GM12878 (cell line): ENCODE measurements at regions not wholly inside any gene's neighbourhood (a gene's known extent, or its start where the extent isn't known, plus 50 kb on each side); places are given as distances from the start of the nearest gene placed in this dataset.

ENCODE experiments used
- ATAC-seq: fragments of 200-7000 bp; cut with Tn5 transposase; 3 replicates; pipeline ENCODE4 v1.9.1; 2020; ENCODE audit warnings: mild to moderate bottlenecking, moderate library complexity
- BruUV-seq: library from RNA; stranded (reverse); fragments of 400-500 nt; replicated peaks from 2 replicates; lab custom pipeline; 2021; lab: Mats Ljungman, UMichigan
- CTCF ChIA-PET: fragments of 300-600 bp; sonication (Branson Sonifier 250); formaldehyde crosslinking; extraction: SDS; loops from one replicate; lab custom pipeline; 2021; ENCODE audit warnings: inconsistent platforms; lab: Yijun Ruan, JAX
- POLR2A ChIA-PET: fragments of 350-600 bp; formaldehyde crosslinking; extraction: SDS; loops from one replicate; lab custom pipeline; 2021; ENCODE audit warnings: inconsistent platforms; lab: Charles Lee
- RAD21 ChIA-PET: fragments of 300-600 bp; sonication (Branson Sonifier 250); formaldehyde crosslinking; loops from one replicate; lab custom pipeline; 2023; ENCODE audit warnings: antibody characterized with exemption; ENCODE audit not compliant: unreplicated experiment; lab: Charles Lee
- SMC1A ChIA-PET: fragments of 300-600 bp; sonication (Branson Sonifier 250); formaldehyde crosslinking; loops from one replicate; lab custom pipeline; 2023; ENCODE audit not compliant: unreplicated experiment, uncharacterized antibody; lab: Charles Lee
- DNase-seq: peaks from one replicate; pipeline ENCODE4 v3.0.0-alpha.2; 2011; ENCODE audit warnings: low read depth, low spot score
- FAIRE-seq: peaks from 3 replicates; lab custom pipeline; 2011; peaks lifted over from hg19 to GRCh38; lab: Jason Lieb, UNC
- H2AFZ ChIP-seq: 2 replicates; pipeline ENCODE4 v1.6.0; 2011; ENCODE audit warnings: low read depth, low read length, control low read depth; ENCODE audit not compliant: control insufficient read depth
- H3K27ac ChIP-seq: 2 replicates; pipeline ENCODE4 v1.5.1; 2011; ENCODE audit warnings: control low read depth; ENCODE audit not compliant: control insufficient read depth, insufficient read depth
- H3K27me3 ChIP-seq, 2 experiments: replicated peaks in 1 of 2; 2 replicates each; pipeline versions ENCODE4 v1.6.0 to v1.6.1; 2011; ENCODE audit warnings: low read length in 1 of 2; ENCODE audit not compliant: control insufficient read depth in 2 of 2, insufficient read depth in 2 of 2
- H3K36me3 ChIP-seq, 2 experiments: 2 replicates each; pipeline ENCODE4 v1.5.1; 2011; ENCODE audit warnings: low read length in 1 of 2; ENCODE audit not compliant: control insufficient read depth in 2 of 2, insufficient read depth in 2 of 2
- H3K4me1 ChIP-seq: 2 replicates; pipeline ENCODE4 v1.6.1; 2011; ENCODE audit warnings: mild to moderate bottlenecking, low read length, moderate library complexity, mixed read lengths; ENCODE audit not compliant: control insufficient read depth, insufficient read depth
- H3K4me2 ChIP-seq: 2 replicates; pipeline ENCODE4 v1.6.0; 2011; ENCODE audit warnings: control low read depth; ENCODE audit not compliant: control insufficient read depth, insufficient read depth
- H3K4me3 ChIP-seq: fragments of 200-600 bp; sonication (generic); 2 replicates; pipeline ENCODE4 v1.5.1; 2016
- H3K79me2 ChIP-seq: 2 replicates; pipeline ENCODE4 v1.6.0; 2011; ENCODE audit warnings: low read length; ENCODE audit not compliant: control insufficient read depth, insufficient read depth
- H3K9ac ChIP-seq: 2 replicates; pipeline ENCODE4 v1.8.0; 2011; ENCODE audit warnings: low read length, control low read depth, mixed read lengths; ENCODE audit not compliant: control insufficient read depth, insufficient read depth
- H3K9me3 ChIP-seq: replicated peaks from 3 replicates; pipeline ENCODE4 v1.5.1; 2011; ENCODE audit warnings: mild to moderate bottlenecking, low read length; ENCODE audit not compliant: control insufficient read depth, insufficient read depth
- H4K20me1 ChIP-seq: 2 replicates; pipeline ENCODE4 v1.6.0; 2011; ENCODE audit not compliant: control insufficient read depth, insufficient read depth
- BCL11A ChIP-seq: IDR thresholded peaks from 2 replicates; pipeline ENCODE4 v1.6.1; 2011; ENCODE audit warnings: low read depth, low read length
- RAD51 ChIP-seq: fragments of 450-650 bp; IDR thresholded peaks from 2 replicates; pipeline ENCODE4 v1.6.1; 2016; ENCODE audit warnings: moderate library complexity, mild to moderate bottlenecking, inconsistent platforms
- TCF7 ChIP-seq: IDR thresholded peaks from 2 replicates; pipeline ENCODE4 v1.6.1; 2014; ENCODE audit warnings: antibody characterized with exemption, borderline replicate concordance
- YBX1 ChIP-seq: fragments of 450-650 bp; IDR thresholded peaks from 2 replicates; pipeline ENCODE4 v1.6.1; 2016; ENCODE audit warnings: antibody characterized with exemption
- in situ Hi-C: fragments of 300-500 bp; cut with MboI; formaldehyde crosslinking; loops from 9 replicates; pipeline ENCODE4 v1.14.3; 2018; ENCODE audit warnings: mixed read lengths
- intact Hi-C: fragments of 100-400 bp; cut with micrococcal nuclease; formaldehyde crosslinking; loops from one replicate; pipeline ENCODE4 v1.14.2; 2022; ENCODE audit not compliant: unreplicated experiment
- TF ChIP-seq, protein P1 (sequence below): fragments of 450-650 bp; formaldehyde crosslinking; IDR thresholded peaks from 2 replicates; pipeline ENCODE4 v1.5.0; 2022; ENCODE audit warnings: mild to moderate bottlenecking, missing genetic modification characterization
- TF ChIP-seq, protein P2 (sequence below): IDR thresholded peaks from 2 replicates; pipeline ENCODE4 v1.6.1; 2012; ENCODE audit warnings: improper control_type of control experiment, low read depth, low read length; ENCODE audit not compliant: insufficient replicate concordance
- TF ChIP-seq, protein P3 (sequence below): fragments of 450-650 bp; IDR thresholded peaks from 2 replicates; pipeline ENCODE4 v1.6.1; 2017; ENCODE audit warnings: low read depth, mild to moderate bottlenecking, moderate library complexity

DNA sequence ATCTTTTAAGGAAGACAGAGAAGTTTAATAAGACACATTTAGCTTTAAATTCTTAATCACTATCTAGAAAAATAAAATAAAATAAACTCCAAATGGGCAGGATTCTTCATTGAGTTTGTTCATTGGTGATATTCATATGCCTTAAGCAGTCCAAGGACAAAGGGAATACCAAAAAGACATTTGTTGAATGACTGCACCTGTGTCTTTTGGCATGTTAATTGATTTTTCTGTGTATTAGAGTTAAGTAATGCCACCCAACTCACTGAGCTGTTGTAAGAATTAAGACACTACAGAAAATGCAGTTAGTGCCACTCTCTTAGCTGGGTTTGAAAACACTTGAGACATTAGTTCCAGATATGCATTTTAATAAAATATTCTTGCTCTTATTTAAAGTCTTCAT, 683.6 kb upstream of the ROBO1 start:
- H4K20me1 ChIP-seq = no peaks in the 10 kb centered on the region
- in situ Hi-C loops = no loop called here
- H3K79me2 ChIP-seq = no peaks in the 10 kb centered on the region
- no peak overlapping the region for H2AFZ ChIP-seq
- intact Hi-C loops = no loop called here
- no TSS peak for BruUV-seq
- H3K4me3 ChIP-seq = no peak overlapping the region
- no peaks in the 10 kb centered on the region for H3K36me3 ChIP-seq
- FAIRE-seq (no peak), DNase-seq (no peak), ATAC-seq (no peak)
- ChIA-PET SMC1A (no interaction called here), CTCF (no interaction called here), RAD21 (no interaction called here), POLR2A (no interaction called here)
- no peak for TF ChIP-seq BCL11A
- no peak for TF ChIP-seq TCF7
- no peak for TF ChIP-seq RAD51
- TF ChIP-seq YBX1 = no peak
- TF ChIP-seq, protein P1, sequence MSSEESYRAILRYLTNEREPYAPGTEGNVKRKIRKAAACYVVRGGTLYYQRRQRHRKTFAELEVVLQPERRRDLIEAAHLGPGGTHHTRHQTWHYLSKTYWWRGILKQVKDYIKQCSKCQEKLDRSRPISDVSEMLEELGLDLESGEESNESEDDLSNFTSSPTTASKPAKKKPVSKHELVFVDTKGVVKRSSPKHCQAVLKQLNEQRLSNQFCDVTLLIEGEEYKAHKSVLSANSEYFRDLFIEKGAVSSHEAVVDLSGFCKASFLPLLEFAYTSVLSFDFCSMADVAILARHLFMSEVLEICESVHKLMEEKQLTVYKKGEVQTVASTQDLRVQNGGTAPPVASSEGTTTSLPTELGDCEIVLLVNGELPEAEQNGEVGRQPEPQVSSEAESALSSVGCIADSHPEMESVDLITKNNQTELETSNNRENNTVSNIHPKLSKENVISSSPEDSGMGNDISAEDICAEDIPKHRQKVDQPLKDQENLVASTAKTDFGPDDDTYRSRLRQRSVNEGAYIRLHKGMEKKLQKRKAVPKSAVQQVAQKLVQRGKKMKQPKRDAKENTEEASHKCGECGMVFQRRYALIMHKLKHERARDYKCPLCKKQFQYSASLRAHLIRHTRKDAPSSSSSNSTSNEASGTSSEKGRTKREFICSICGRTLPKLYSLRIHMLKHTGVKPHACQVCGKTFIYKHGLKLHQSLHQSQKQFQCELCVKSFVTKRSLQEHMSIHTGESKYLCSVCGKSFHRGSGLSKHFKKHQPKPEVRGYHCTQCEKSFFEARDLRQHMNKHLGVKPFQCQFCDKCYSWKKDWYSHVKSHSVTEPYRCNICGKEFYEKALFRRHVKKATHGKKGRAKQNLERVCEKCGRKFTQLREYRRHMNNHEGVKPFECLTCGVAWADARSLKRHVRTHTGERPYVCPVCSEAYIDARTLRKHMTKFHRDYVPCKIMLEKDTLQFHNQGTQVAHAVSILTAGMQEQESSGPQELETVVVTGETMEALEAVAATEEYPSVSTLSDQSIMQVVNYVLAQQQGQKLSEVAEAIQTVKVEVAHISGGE (CRISPR knock-in tag) = no peak
- TF ChIP-seq, protein P2, sequence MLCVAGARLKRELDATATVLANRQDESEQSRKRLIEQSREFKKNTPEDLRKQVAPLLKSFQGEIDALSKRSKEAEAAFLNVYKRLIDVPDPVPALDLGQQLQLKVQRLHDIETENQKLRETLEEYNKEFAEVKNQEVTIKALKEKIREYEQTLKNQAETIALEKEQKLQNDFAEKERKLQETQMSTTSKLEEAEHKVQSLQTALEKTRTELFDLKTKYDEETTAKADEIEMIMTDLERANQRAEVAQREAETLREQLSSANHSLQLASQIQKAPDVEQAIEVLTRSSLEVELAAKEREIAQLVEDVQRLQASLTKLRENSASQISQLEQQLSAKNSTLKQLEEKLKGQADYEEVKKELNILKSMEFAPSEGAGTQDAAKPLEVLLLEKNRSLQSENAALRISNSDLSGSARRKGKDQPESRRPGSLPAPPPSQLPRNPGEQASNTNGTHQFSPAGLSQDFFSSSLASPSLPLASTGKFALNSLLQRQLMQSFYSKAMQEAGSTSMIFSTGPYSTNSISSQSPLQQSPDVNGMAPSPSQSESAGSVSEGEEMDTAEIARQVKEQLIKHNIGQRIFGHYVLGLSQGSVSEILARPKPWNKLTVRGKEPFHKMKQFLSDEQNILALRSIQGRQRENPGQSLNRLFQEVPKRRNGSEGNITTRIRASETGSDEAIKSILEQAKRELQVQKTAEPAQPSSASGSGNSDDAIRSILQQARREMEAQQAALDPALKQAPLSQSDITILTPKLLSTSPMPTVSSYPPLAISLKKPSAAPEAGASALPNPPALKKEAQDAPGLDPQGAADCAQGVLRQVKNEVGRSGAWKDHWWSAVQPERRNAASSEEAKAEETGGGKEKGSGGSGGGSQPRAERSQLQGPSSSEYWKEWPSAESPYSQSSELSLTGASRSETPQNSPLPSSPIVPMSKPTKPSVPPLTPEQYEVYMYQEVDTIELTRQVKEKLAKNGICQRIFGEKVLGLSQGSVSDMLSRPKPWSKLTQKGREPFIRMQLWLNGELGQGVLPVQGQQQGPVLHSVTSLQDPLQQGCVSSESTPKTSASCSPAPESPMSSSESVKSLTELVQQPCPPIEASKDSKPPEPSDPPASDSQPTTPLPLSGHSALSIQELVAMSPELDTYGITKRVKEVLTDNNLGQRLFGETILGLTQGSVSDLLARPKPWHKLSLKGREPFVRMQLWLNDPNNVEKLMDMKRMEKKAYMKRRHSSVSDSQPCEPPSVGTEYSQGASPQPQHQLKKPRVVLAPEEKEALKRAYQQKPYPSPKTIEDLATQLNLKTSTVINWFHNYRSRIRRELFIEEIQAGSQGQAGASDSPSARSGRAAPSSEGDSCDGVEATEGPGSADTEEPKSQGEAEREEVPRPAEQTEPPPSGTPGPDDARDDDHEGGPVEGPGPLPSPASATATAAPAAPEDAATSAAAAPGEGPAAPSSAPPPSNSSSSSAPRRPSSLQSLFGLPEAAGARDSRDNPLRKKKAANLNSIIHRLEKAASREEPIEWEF = no peak
- TF ChIP-seq, protein P3, sequence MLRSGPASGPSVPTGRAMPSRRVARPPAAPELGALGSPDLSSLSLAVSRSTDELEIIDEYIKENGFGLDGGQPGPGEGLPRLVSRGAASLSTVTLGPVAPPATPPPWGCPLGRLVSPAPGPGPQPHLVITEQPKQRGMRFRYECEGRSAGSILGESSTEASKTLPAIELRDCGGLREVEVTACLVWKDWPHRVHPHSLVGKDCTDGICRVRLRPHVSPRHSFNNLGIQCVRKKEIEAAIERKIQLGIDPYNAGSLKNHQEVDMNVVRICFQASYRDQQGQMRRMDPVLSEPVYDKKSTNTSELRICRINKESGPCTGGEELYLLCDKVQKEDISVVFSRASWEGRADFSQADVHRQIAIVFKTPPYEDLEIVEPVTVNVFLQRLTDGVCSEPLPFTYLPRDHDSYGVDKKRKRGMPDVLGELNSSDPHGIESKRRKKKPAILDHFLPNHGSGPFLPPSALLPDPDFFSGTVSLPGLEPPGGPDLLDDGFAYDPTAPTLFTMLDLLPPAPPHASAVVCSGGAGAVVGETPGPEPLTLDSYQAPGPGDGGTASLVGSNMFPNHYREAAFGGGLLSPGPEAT = no peak
- H3K9me3 ChIP-seq = no peaks in the 10 kb centered on the region
- H3K9ac ChIP-seq = no peak overlapping the region
- H3K27me3 ChIP-seq = no peaks in the 10 kb centered on the region
- H3K27ac ChIP-seq = no peak overlapping the region
- no peaks in the 10 kb centered on the region for H3K4me1 ChIP-seq
- H3K4me2 ChIP-seq = no peak overlapping the region
